Keratinocyte (primary cell): ENCODE measurements at regions not wholly inside any gene's neighbourhood (a gene's known extent, or its start where the extent isn't known, plus 50 kb on each side); places are given as distances from the start of the nearest gene placed in this dataset.

Experiments
- DNase-seq: peaks from one replicate; pipeline ENCODE4 v3.0.0-alpha.2; 2011; ENCODE audit warnings: low read depth, missing footprints, low spot score
- FAIRE-seq: peaks from 2 replicates; lab custom pipeline; 2011; peaks lifted over from hg19 to GRCh38; lab: Jason Lieb, UNC
- H2AFZ ChIP-seq: 2 replicates; pipeline ENCODE4 v1.6.0; 2012; ENCODE audit warnings: low read length, control low read depth, inconsistent platforms; ENCODE audit not compliant: control insufficient read depth
- H3K27ac ChIP-seq: 2 replicates; pipeline ENCODE4 v1.5.1; 2011; ENCODE audit warnings: low read length; ENCODE audit not compliant: control insufficient read depth, insufficient read depth
- H3K27me3 ChIP-seq: 3 replicates; pipeline ENCODE4 v1.6.0; 2011; ENCODE audit warnings: low read length; ENCODE audit not compliant: control insufficient read depth, insufficient read depth; ENCODE audit errors: extremely low read depth
- H3K36me3 ChIP-seq, 2 experiments: 2 replicates in 1 of 2; 3 replicates in 1 of 2; pipeline ENCODE4 v1.5.1; 2011; ENCODE audit warnings: low read length in 2 of 2, mild to moderate bottlenecking in 1 of 2; ENCODE audit not compliant: control insufficient read depth in 2 of 2, insufficient read depth in 2 of 2; ENCODE audit errors: extremely low read depth in 1 of 2
- H3K4me1 ChIP-seq: 3 replicates; pipeline ENCODE4 v1.5.1; 2011; ENCODE audit warnings: low read length; ENCODE audit not compliant: control insufficient read depth, insufficient read depth; ENCODE audit errors: extremely low read depth
- H3K4me2 ChIP-seq: 3 replicates; pipeline ENCODE4 v1.6.0; 2011; ENCODE audit warnings: low read depth, low read length; ENCODE audit not compliant: control insufficient read depth, insufficient read depth; ENCODE audit errors: extremely low read depth
- H3K4me3 ChIP-seq, 3 experiments: fragments of 200-600 bp in 1 of 3; sonication (generic) in 1 of 3; 2 replicates in 2 of 3; 3 replicates in 1 of 3; pipeline ENCODE4 v1.5.1; 2011 to 2016; ENCODE audit warnings: low read length in 3 of 3, mild to moderate bottlenecking in 3 of 3, control low read depth in 2 of 3, inconsistent platforms in 1 of 3, low read depth in 1 of 3, mixed read lengths in 1 of 3, mixed run types in 1 of 3, moderate library complexity in 1 of 3; ENCODE audit not compliant: control insufficient read depth in 2 of 3, insufficient read depth in 2 of 3; ENCODE audit errors: extremely low read depth in 1 of 3
- H3K79me2 ChIP-seq: 2 replicates; pipeline ENCODE4 v1.6.0; 2012; ENCODE audit warnings: low read length; ENCODE audit not compliant: control insufficient read depth, insufficient read depth
- H3K9ac ChIP-seq: 3 replicates; pipeline ENCODE4 v1.6.0; 2011; ENCODE audit warnings: low read length; ENCODE audit not compliant: control insufficient read depth, insufficient read depth; ENCODE audit errors: extremely low read depth
- H3K9me1 ChIP-seq: 3 replicates; pipeline ENCODE4 v1.6.0; 2011; ENCODE audit warnings: low read length; ENCODE audit not compliant: control insufficient read depth, insufficient read depth; ENCODE audit errors: extremely low read depth
- H3K9me3 ChIP-seq: 2 replicates; pipeline ENCODE4 v1.5.1; 2012; ENCODE audit warnings: low read depth, low read length; ENCODE audit not compliant: control insufficient read depth
- H4K20me1 ChIP-seq: 3 replicates; pipeline ENCODE4 v1.6.0; 2011; ENCODE audit warnings: low read length; ENCODE audit not compliant: control insufficient read depth, insufficient read depth; ENCODE audit errors: extremely low read depth
- EZH2 ChIP-seq: IDR thresholded peaks from one replicate; pipeline ENCODE4 v1.6.1; 2012; ENCODE audit warnings: inconsistent platforms, mild to moderate bottlenecking, low read length, moderate library complexity
- dilution Hi-C: fragments of 300-500 bp; cut with MboI; formaldehyde crosslinking; loops from one replicate; pipeline ENCODE4 v1.7.0; 2020; ENCODE audit warnings: low sequenced_read_pairs; ENCODE audit not compliant: extremely low pct_ligation_motif_present
- TF ChIP-seq, protein P1 (sequence below), 3 experiments: IDR thresholded peaks in 1 of 3; conservative IDR thresholded peaks in 1 of 3; optimal IDR thresholded peaks in 1 of 3; 2 replicates in 2 of 3; 3 replicates in 1 of 3; pipeline versions ENCODE3 to v1.5.1; 2011; ENCODE audit warnings: low read length in 3 of 3, mild to moderate bottlenecking in 3 of 3, moderate library complexity in 2 of 3, control low read depth in 1 of 3, inconsistent platforms in 1 of 3; ENCODE audit not compliant: insufficient read depth in 2 of 3; ENCODE audit errors: extremely low read depth in 1 of 3

DNA sequence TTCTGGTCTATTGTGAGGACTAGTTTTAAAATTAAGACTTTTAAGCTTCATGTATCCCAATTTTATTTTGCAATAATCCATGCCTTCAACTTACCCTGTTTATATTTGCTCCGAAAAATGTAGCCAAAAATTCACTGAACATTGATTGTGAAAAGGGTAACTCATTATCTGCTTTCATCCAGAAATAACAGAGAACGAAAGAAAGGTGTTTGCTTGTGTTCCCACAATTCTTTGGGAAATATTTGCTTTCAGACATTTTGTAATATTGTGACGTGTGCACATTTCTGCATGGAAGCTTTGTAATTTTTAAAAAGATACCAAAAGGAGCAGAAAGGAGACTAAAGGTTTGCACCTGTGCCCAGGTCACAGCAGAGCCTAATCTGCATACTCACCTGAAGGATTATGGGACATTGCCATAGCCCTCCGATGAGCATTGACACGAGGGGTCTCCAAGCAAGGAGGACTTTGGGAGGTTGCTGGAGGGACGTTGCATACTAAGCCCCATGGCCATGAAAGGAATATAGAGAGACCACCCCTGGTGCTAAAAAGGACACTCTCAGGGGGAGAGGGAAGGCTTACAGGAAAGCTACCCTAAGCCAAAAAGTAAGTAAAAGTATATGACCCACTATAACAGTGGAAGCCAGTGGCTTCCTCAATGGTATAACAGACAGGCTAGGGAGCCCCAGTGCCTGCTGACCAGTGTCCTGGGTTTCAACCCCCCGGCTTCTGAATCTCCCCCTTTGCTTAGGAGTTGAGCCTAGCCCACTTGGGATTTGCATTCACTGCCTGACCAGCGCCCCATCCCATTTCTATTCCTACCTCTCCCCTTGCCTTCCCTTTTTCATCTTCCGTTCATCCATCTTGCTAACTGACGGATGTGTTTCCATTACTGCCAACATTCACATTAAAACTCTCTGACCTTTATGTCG lies 148.6 kb upstream of the ZC3H12A start:
- H3K9me3 ChIP-seq: no peaks in the 10 kb centered on the region
- H3K4me3 ChIP-seq: no peak overlapping the region
- H3K36me3 ChIP-seq: no peaks in the 10 kb centered on the region
- no peaks in the 10 kb centered on the region for H3K79me2 ChIP-seq
- no peak for DNase-seq
- H3K4me2 ChIP-seq: no peak overlapping the region
- dilution Hi-C loops: no loop called here
- FAIRE-seq: no peak
- no peaks in the 10 kb centered on the region for H3K4me1 ChIP-seq
- no peak overlapping the region for H3K9ac ChIP-seq
- no peak for TF ChIP-seq EZH2
- TF ChIP-seq, protein P1, sequence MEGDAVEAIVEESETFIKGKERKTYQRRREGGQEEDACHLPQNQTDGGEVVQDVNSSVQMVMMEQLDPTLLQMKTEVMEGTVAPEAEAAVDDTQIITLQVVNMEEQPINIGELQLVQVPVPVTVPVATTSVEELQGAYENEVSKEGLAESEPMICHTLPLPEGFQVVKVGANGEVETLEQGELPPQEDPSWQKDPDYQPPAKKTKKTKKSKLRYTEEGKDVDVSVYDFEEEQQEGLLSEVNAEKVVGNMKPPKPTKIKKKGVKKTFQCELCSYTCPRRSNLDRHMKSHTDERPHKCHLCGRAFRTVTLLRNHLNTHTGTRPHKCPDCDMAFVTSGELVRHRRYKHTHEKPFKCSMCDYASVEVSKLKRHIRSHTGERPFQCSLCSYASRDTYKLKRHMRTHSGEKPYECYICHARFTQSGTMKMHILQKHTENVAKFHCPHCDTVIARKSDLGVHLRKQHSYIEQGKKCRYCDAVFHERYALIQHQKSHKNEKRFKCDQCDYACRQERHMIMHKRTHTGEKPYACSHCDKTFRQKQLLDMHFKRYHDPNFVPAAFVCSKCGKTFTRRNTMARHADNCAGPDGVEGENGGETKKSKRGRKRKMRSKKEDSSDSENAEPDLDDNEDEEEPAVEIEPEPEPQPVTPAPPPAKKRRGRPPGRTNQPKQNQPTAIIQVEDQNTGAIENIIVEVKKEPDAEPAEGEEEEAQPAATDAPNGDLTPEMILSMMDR (optimal IDR thresholded peaks at IDR 0.05 in 1 of 3, IDR thresholded peaks at IDR 0.05 in 1 of 3, conservative IDR thresholded peaks at IDR 0.05 in 1 of 3; ENCODE audit: extremely low read depth in 1 of 3, insufficient read depth in 2 of 3, low read length in 3 of 3): no peak
- no peaks in the 10 kb centered on the region for H4K20me1 ChIP-seq
- H2AFZ ChIP-seq: no peak overlapping the region
- H3K9me1 ChIP-seq: no peaks in the 10 kb centered on the region
- no peak overlapping the region for H3K27ac ChIP-seq
- no peaks in the 10 kb centered on the region for H3K27me3 ChIP-seq

DNA sequence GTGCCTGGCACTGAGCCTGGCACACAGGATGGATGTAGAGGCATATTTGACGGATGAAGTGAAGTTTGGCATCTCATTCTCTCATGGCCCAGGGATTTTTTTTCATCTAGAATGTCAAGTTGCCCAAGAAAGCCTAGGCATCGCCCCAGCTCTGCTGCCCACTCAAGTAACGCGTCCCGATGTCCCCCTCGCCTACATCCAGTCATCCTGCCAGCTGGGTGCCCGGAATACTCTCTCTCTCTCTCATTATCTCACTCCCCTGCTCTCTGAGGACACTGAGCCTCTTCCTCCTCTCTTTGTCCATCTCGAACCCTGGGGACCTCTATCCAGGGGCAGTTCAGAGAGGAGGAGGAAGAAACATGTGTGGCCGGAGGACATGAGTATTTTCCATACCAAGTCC lies 142.3 kb upstream of the ZC3H12A start:
- no peaks in the 10 kb centered on the region for H3K4me1 ChIP-seq
- TF ChIP-seq, protein P1 (optimal IDR thresholded peaks at IDR 0.05 in 1 of 3, IDR thresholded peaks at IDR 0.05 in 1 of 3, conservative IDR thresholded peaks at IDR 0.05 in 1 of 3; ENCODE audit: extremely low read depth in 1 of 3, insufficient read depth in 2 of 3, low read length in 3 of 3): no peak
- TF ChIP-seq EZH2: no peak
- H3K36me3 ChIP-seq: no peaks in the 10 kb centered on the region
- dilution Hi-C loops: no loop called here
- H3K27ac ChIP-seq: no peak overlapping the region
- H3K9ac ChIP-seq: no peak overlapping the region
- no peak overlapping the region for H2AFZ ChIP-seq
- no peak overlapping the region for H3K4me2 ChIP-seq
- no peak for FAIRE-seq
- no peak for DNase-seq
- H3K4me3 ChIP-seq: no peak overlapping the region
- H3K27me3 ChIP-seq: no peaks in the 10 kb centered on the region
- H3K9me1 ChIP-seq: no peaks in the 10 kb centered on the region
- no peaks in the 10 kb centered on the region for H3K9me3 ChIP-seq
- H4K20me1 ChIP-seq: no peaks in the 10 kb centered on the region
- H3K79me2 ChIP-seq: no peaks in the 10 kb centered on the region
